SK-N-MC (cell line): ENCODE measurements at regions not wholly inside any gene's neighbourhood (a gene's known extent, or its start where the extent isn't known, plus 50 kb on each side); places are given as distances from the start of the nearest gene placed in this dataset.

Experiments
- EZH2 ChIP-seq: fragments of 200-600 bp; sonication (generic); IDR thresholded peaks from one replicate; pipeline ENCODE4 v1.6.1; 2017; ENCODE audit warnings: antibody characterized with exemption
- POLR2AphosphoS5 ChIP-seq: IDR thresholded peaks from 2 replicates; pipeline ENCODE4 v1.6.1; 2012; ENCODE audit warnings: mild to moderate bottlenecking, low read depth, low read length, borderline replicate concordance

GRCh38 chr17:53101706-53102105 lies 721.0 kb upstream of the KIF2B start:
- TF ChIP-seq POLR2AphosphoS5 (no peak), EZH2 (no peak)
